ENCODE measurements at regions not wholly inside any gene's neighbourhood (a gene's known extent, or its start where the extent isn't known, plus 50 kb on each side); places are given as distances from the start of the nearest gene placed in this dataset.
"Not testable (repeated sequence)": the region's sequence is repeated elsewhere in the genome, so short reads cannot be mapped to it uniquely, and the experiment has no call there.

DNA sequence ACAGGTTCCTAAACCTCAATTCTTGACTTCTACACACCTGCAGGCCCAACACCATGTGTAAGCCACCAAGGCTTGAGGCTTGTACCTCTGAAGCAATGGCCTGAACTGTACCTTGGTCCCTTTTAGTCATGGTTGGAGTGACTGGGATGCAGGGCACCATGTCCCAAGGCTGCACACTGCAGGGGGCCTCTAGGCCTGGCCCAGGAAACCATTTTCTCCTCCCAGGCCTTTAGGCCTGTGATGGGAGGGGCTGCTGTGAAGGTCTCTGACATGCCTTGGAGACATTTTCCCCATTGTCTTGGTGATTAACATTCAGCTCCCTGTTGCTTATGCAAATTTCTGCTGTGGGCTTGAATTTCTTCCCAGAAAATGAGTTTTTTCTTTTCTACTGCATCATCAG lies 75.8 kb upstream of the ZNF678 start:
- in situ Hi-C loops (cut with HindIII; ENCODE audit: low pct_ligation_motif_present, low sequenced_read_pairs), result no loop called here
- no peak for TF ChIP-seq CTCF (IDR thresholded peaks at IDR 0.05; ENCODE audit: low read depth, low read length, missing control alignments)
- DNase-seq, result no peak
- no peak overlapping the region for H3K4me3 ChIP-seq (ENCODE audit: low read depth, low read length)
- no peaks in the 10 kb centered on the region for H3K36me3 ChIP-seq (replicated peaks)
- no peak overlapping the region for H3K27ac ChIP-seq
- no peaks in the 10 kb centered on the region for H3K27me3 ChIP-seq (replicated peaks)

DNA sequence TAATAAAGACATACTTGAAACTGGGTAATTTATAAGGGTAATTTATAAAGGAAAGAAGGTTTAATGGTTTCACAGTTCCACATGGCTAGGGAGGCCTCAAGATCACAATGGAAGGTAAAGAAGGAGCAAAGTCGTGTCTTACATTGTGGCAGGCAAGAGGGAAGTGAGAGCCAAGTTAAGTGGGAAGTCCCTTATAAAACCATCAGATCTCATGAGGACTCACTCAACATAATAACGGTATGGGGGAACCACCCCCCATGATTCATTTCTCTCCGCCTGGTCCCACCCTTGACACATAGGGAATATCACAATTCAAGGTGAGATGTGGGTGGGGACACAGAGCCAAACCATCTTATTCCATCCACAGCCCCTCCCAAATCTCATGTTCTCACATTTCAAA lies 76.8 kb upstream of the ZNF678 start:
- in situ Hi-C loops (cut with HindIII; ENCODE audit: low pct_ligation_motif_present, low sequenced_read_pairs), result no loop called here
- no peak for TF ChIP-seq CTCF (IDR thresholded peaks at IDR 0.05; ENCODE audit: low read depth, low read length, missing control alignments)
- H3K36me3 ChIP-seq (replicated peaks), result no peaks in the 10 kb centered on the region
- no peaks in the 10 kb centered on the region for H3K27me3 ChIP-seq (replicated peaks)
- H3K27ac ChIP-seq, result no peak overlapping the region
- H3K4me3 ChIP-seq (ENCODE audit: low read depth, low read length), result no peak overlapping the region
- no peak for DNase-seq

DNA sequence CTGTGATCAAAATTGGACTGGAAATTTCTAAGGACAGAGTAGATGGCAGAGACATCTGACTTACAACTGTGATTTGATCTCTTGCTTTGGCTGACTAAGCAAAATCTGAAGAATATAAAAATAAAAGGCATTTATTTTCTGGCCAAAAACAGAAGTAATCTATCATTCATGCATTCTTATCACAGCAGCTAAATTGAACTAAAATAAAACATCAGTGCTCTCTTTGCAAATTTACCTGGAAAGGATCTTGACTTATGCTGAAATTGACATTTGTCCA lies 81.4 kb upstream of the ZNF678 start:
- H3K27me3 ChIP-seq (replicated peaks), result peaks cover 3% of the 10 kb centered on the region
- no peak overlapping the region for H3K4me3 ChIP-seq (ENCODE audit: low read depth, low read length)
- in situ Hi-C loops (cut with HindIII; ENCODE audit: low pct_ligation_motif_present, low sequenced_read_pairs), result no loop called here
- no peak for TF ChIP-seq CTCF (IDR thresholded peaks at IDR 0.05; ENCODE audit: low read depth, low read length, missing control alignments)
- DNase-seq, result no peak
- no peaks in the 10 kb centered on the region for H3K36me3 ChIP-seq (replicated peaks)
- H3K27ac ChIP-seq, result no peak overlapping the region

- DNase-seq; H3K36me3 ChIP-seq (replicated peaks); H3K4me3 ChIP-seq (ENCODE audit: low read depth, low read length); H3K27ac ChIP-seq; in situ Hi-C loops (cut with HindIII; ENCODE audit: low pct_ligation_motif_present, low sequenced_read_pairs); H3K27me3 ChIP-seq (replicated peaks): not testable (repeated sequence)
Observed at GRCh38 chr1:227474072-227474471, 89.3 kb upstream of the ZNF678 start.

- TF ChIP-seq CTCF (IDR thresholded peaks at IDR 0.05; ENCODE audit: low read depth, low read length, missing control alignments), result no peak
- no peak for DNase-seq
- no peak overlapping the region for H3K27ac ChIP-seq
- H3K27me3 ChIP-seq (replicated peaks), result no peaks in the 10 kb centered on the region
- in situ Hi-C loops (cut with HindIII; ENCODE audit: low pct_ligation_motif_present, low sequenced_read_pairs), result no loop called here
- no peak overlapping the region for H3K4me3 ChIP-seq (ENCODE audit: low read depth, low read length)
- H3K36me3 ChIP-seq (replicated peaks), result no peaks in the 10 kb centered on the region
Observed at GRCh38 chr1:227472772-227473171, 90.6 kb upstream of the ZNF678 start.

GRCh38 chr1:227470688-227471087 lies 92.7 kb upstream of the ZNF678 start:
- no peak overlapping the region for H3K4me3 ChIP-seq (ENCODE audit: low read depth, low read length)
- no peak for DNase-seq
- no peak overlapping the region for H3K27ac ChIP-seq
- no peak for TF ChIP-seq CTCF (IDR thresholded peaks at IDR 0.05; ENCODE audit: low read depth, low read length, missing control alignments)
- in situ Hi-C loops (cut with HindIII; ENCODE audit: low pct_ligation_motif_present, low sequenced_read_pairs), result no loop called here
- H3K36me3 ChIP-seq (replicated peaks), result no peaks in the 10 kb centered on the region
- H3K27me3 ChIP-seq (replicated peaks), result no peaks in the 10 kb centered on the region

All from brain microvascular endothelial cell (primary cell).